ENCODE measurements at regions not wholly inside any gene's neighbourhood (a gene's known extent, or its start where the extent isn't known, plus 50 kb on each side); places are given as distances from the start of the nearest gene placed in this dataset.
"Not testable (repeated sequence)": the region's sequence is repeated elsewhere in the genome, so short reads cannot be mapped to it uniquely, and the experiment has no call there.

DNA sequence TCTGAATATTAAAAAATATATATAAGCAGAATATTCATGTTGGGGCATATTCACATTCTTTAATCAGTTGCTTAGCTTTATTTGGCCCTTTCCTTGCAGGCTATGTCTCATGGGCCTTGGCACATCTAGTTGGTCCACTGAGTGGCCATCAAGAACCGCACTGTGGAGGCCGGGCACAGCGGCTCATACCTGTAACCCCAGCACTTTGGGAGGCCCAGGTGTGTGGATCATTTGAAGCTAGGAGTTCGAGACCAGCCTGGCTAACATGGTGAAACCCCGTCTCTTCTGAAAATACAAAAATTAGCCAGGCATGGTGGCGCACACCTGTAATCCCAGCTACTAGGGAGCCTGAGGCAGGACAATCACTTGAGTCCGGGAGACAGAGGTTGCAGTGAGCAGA is 127.6 kb upstream of the TANK start:
- DNase-seq, result no peak

DNA sequence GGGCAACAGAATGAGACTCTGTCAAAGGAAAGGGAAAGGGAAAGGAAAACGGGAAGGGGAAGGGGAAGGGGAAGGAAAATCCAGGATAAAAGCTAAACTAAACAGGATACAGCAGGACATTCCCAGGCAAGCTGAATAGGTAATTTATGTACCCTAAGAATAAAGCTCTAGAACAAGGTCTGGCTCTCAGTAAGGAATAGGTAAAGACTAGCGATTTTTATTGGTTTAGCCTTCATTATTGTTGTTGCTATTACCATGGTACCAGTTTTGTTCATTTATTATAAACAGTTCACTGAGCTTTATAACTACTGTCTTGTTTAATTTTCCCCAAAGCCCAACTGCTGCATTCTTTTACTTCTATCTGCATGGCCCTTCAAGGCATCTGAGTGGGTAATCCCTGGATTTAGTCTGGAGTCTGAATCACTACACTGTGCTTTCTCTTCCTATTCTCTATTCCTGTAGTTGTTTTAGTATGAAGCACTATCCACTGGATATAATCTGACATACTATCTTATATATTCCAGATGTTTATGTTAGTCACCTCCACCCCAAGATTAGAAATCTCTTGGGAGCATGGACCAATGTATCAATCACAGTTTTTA is 127.1 kb upstream of the TANK start:
- no peak for DNase-seq

GRCh38 chr2:161036926-161037325 is 123.3 kb upstream of the TANK start:
- DNase-seq, result no peak

DNA sequence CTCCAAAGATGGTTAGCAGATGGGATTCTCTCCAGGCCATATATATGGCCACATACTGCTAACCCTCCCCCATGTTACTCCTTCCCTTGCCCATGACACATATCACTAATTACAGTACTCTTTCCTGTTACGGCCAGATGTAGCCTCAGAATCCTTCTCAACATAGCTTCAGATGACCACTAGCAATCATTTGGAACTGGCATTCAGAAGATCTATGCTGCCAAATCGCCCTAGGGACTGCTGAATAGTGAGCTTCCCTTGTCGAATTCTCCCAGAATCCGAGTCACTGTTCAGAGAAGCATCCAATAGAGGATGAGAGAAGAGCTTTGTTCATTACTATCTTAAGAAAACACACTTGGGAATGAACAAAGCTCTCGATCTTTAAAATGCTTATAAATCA is 121.2 kb upstream of the TANK start:
- DNase-seq, result no peak

DNA sequence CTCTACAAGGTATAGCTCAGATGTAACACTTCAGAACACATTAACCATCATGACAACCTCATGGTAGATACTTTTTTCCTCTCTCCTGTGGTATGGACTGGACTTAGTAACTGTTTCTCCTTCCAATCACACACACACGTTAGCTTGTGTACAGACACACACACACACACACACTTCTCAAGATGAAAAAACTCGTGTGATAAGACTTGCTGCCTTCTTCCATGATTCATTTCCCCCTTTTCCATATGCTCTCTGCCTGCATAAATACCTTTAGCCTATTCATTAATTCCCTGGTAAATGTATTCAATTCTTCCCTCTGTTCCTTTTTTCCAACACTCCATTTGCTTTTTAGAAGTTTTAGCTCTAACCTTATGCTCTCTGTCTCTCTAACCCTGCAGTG is 118.9 kb upstream of the TANK start:
- no peak for DNase-seq

- no peak for DNase-seq
Measured at GRCh38 chr2:161042990-161043625, 117.1 kb upstream of the TANK start.

DNA sequence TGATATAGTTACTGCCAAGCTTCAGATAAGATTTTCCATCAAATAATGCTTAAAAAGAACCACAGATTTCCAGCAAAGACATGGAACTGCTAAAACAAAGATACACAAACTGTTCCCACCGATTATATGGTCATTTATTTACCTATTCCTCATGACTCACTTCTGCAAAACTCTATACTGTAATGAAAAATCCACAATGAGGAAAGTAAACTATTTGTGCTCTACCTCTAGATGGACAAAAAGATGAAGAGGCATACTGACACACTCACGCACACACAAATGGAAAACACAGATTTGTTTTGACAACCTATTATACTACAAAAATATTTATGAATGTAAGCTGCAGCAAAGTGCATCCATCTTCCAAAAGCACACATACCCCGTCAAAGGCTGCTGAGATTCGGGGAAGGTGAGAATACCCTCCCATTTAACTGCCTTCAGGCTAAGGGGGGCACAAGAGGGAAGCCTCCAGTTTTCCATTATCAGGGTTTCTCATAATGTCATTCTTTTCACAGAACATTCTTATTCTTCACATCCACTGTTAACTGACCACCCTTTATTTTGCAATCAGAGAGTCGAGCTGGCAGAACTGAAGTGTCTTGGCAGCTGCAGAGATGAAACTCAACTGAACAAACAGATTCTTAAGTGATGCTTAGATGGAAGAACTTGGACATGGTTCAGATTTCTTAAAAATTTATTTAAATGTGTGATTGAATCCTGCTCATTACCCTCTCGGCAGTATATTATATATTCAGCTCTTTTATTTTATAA is 115.9 kb upstream of the TANK start:
- DNase-seq, result no peak

GRCh38 chr2:161044921-161045320 is 115.3 kb upstream of the TANK start:
- no peak for DNase-seq

GRCh38 chr2:161045726-161046125 is 114.5 kb upstream of the TANK start:
- DNase-seq, result no peak

DNA sequence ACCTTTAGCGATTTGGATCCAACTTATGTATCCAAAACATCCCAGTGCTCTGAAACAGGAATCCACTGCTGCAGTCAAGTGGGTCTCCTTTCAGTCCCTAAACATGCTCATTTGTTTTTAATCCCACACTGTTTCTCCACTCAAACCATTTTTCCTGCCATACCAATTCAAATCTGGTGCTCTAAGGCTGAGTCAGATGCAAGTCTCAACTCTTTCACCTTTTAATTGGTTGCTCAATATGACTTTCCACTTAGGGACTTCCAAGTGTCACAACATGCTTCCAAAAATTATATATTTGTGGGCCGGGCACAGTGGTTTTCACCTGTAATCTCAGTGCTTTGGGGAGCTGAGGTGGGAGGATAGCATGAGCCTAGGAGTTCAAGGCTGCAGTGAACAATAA is 113.4 kb upstream of the TANK start:
- DNase-seq, result no peak

DNA sequence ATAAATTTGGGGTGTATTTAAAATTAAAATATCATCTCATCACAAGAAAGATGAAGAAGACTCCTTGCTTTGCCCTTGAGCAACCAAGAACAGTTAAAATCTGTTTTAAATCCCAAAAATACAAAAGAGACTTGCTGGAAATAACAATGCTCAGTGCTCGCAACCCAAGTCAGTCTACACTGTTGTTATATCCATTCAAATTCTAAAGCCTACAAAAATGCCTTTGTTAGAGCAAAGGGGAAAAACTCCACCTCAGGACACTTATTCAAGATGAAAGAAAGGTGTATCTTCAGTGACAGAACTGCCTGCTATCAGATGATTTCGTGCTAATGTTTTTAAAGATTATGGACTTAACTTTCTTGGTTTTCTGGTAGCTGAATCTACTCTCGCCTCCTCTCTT is 111.9 kb upstream of the TANK start:
- no peak for DNase-seq

DNA sequence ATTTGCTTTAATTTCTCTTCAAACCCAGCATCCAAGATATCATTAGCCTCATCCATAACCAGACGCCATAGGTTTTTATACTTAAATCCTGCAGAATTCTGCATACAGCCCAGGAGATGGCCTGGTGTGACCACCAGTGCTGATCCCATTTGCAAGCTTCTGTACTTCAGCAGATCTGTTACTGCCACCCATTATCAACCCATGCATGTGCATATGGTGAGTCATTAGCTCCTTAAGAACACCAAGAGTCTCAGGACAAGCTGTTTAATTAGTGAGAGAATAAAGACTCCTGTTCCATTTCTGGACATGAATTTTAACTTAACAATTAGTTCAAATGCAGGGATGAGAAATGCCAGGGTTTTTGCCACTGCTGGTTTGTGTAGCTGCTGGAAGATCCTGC is 110.7 kb upstream of the TANK start:
- no peak for DNase-seq

- no peak for DNase-seq
Measured at GRCh38 chr2:161052214-161052613, 108.0 kb upstream of the TANK start.

DNA sequence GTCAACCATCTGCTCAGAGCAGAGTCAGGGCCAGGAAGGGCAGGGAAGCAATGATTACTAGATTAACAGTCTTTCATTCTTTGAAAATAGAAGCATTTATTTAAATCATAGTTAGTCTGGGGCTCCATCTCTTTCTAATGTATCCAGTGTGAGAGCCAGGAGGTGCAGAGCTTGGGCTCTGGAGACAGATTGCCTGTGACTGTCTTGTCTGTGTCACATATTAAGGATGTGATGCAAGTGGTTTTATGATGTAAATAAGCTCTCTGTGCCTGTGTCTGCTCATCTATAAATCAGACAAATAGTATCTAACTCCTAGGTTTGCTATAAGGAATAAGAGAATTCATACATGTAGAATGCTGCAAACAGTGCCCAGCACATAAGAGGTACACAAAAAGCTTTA is 104.9 kb upstream of the TANK start:
- DNase-seq, result no peak

GRCh38 chr2:161059388-161059787 is 100.8 kb upstream of the TANK start:
- no peak for DNase-seq

- no peak for DNase-seq
Measured at GRCh38 chr2:161061786-161062185, 98.4 kb upstream of the TANK start.

- peak; percentile 10 to 64 (median 38) for DNase-seq
Measured at GRCh38 chr2:161063157-161063945, 96.9 kb upstream of the TANK start.

- no peak for DNase-seq
Measured at GRCh38 chr2:161063946-161064306, 96.3 kb upstream of the TANK start.

DNA sequence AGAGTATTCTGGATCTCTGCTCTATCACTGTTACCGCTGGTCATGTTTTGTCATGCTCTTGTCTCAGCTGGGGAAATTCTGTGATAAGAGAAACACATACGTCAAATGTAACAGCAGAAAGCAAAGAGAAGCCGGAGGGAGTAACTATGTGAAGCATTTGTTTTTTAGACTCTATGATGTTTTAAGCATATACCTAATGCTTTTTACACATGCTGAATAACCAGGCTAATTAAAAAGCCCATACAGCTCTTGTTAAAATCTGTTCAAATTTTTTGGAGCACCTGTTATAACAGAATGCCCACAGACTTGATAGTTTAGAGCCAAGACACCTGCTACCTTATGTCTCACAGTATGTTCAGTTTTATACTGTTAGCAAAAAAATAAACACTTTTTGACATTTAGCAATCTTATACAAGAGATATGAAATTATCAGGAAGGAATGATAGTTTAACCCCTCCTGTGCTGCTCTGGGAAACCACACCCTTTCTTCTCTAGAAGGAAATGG is 92.3 kb upstream of the TANK start:
- no peak for DNase-seq

DNA sequence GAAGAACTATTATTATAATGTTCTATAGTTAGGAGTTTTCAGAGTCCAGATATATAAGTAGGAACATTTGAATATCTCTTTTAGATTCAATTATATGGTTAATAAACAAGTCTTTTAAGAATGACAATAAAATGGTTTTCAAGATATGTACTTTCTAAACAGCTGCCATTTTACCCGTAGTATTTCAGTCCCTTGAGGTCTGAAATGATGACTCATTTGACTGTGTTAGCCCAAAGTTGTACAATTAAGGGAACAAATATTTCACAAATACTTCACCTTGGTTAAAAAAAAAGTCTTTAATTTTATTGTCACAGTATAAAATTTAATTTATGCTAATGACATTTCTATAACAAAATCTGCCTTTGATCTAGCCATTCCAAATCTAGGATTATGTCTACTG is 91.6 kb upstream of the TANK start:
- DNase-seq, result no peak

DNA sequence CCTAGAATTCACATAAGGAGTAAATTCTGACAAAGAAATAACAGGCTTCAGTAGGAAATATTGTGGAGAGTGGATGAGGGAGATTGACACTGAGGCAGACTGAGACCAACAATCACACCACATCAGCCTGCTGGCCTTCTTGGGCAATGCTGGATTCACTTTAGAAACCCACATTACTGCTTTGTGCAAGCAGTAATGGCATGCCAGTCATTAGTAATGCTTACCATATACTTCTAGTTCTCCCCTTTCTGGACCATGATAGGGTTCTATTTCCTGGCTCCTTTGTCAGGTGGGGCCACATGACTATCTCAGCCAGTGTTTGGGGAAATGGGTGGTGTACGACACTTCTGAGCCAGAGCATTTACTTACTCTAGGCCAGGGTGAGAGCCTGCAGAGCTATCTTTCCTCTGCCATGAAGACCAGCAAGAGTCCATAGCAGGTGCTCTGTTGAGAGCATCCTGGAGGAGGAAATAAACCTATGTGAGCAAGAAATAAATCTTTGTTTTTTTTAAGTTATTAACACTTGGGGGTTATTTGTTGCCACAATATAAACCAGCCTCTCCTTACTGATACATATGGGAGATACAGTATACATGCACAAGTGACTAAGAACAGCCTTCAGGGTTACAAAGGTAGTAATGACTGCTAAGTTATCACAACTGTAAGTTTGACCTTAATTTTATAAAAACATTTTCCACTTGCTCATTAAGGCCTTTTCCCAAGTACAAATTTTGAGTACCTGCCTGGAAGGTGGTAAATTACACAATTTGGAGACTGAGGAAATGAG is 89.3 kb upstream of the TANK start:
- no peak for DNase-seq

DNA sequence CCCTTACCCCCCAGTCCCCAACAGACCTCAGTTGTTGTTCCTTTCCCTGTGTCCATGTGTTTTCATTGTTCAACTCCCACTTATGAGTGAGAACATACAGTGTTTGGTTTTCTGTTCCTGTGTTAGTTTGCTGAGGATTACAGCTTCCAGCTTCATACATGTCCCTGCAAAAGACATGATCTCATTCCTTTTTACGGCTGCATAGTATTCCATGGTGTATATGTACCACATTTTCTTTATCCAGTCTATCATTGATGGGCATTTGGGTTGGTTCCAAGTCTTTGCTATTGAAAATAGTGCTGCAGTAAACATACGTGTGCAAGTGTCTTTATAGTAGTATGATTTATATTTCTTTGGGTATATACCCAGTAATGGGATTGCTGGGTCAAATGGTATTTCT is 87.8 kb upstream of the TANK start:
- not testable (repeated sequence) for DNase-seq

DNA sequence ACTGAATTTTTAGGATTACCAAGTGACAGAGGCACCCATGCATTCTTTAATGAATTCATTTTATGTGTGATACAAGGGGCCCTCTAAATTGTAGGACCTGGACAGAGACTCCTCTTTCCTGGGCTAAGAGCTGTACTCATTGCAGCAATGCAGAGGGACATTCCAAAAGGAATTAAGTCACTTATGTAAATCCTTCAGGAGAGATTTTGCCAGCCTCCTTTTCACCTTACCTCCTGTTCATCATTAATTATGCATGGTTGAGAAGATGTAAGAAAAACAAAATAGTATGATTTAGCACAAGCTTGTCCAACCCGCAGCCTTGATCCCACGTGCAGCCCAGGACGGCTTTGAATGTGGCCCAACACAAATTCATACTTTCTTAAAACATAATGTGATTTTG is 84.5 kb upstream of the TANK start:
- DNase-seq, result no peak
